Central memory CD8-positive, alpha-beta T cell (primary cell): ENCODE measurements at regions not wholly inside any gene's neighbourhood (a gene's known extent, or its start where the extent isn't known, plus 50 kb on each side); places are given as distances from the start of the nearest gene placed in this dataset.

ENCODE experiments used
- ATAC-seq: fragments of 150-1000 bp; cut with Tn5 transposase; replicated peaks from 2 replicates; pipeline ENCODE4 v1.10.0; 2022; ENCODE audit warnings: mild to moderate bottlenecking, moderate FRiP score, moderate number of reproducible peaks; ENCODE audit not compliant: poor library complexity, severe bottlenecking; ENCODE audit errors: extremely low read depth
- DNase-seq, 2 donors: peaks; one replicate each; pipeline ENCODE4 v3.0.0; 2021; ENCODE audit warnings: low spot score in 2 of 2
- H3K27ac Mint-ChIP-seq: one replicate; pipeline ENCODE4 v1.8.0; 2022; ENCODE audit warnings: low read depth, mild to moderate bottlenecking, moderate library complexity, mixed read lengths
- H3K27me3 Mint-ChIP-seq: one replicate; pipeline ENCODE4 v1.8.0; 2022; ENCODE audit warnings: mixed read lengths
- H3K36me3 Mint-ChIP-seq: one replicate; pipeline ENCODE4 v1.8.0; 2022; ENCODE audit warnings: mild to moderate bottlenecking, moderate library complexity, mixed read lengths; ENCODE audit not compliant: insufficient read depth
- H3K4me1 Mint-ChIP-seq: one replicate; pipeline ENCODE4 v1.8.0; 2022; ENCODE audit warnings: mixed read lengths
- H3K4me3 Mint-ChIP-seq: one replicate; pipeline ENCODE4 v1.8.0; 2022; ENCODE audit warnings: mild to moderate bottlenecking, moderate library complexity, mixed read lengths
- H3K9me3 Mint-ChIP-seq: one replicate; pipeline ENCODE4 v1.8.0; 2022; ENCODE audit warnings: mixed read lengths

- no peaks in the 10 kb centered on the region for H3K4me1 Mint-ChIP-seq
- H3K36me3 Mint-ChIP-seq: peaks cover 1% of the 10 kb centered on the region
- no peak for ATAC-seq
- H3K27me3 Mint-ChIP-seq: no peaks in the 10 kb centered on the region
- DNase-seq: no peak
- peaks cover 14% of the 10 kb centered on the region for H3K9me3 Mint-ChIP-seq
- no peak overlapping the region for H3K4me3 Mint-ChIP-seq
- H3K27ac Mint-ChIP-seq: no peak overlapping the region
Observed at GRCh38 chr16:74076568-74076967, 220.0 kb upstream of the PSMD7 start.

GRCh38 chr16:74075393-74075792 is 221.2 kb upstream of the PSMD7 start:
- DNase-seq (no peak), ATAC-seq (no peak)
- H3K4me3 Mint-ChIP-seq: no peak overlapping the region
- H3K36me3 Mint-ChIP-seq: peaks cover 1% of the 10 kb centered on the region
- H3K4me1 Mint-ChIP-seq: no peaks in the 10 kb centered on the region
- no peak overlapping the region for H3K27ac Mint-ChIP-seq
- peaks cover 14% of the 10 kb centered on the region for H3K9me3 Mint-ChIP-seq
- no peaks in the 10 kb centered on the region for H3K27me3 Mint-ChIP-seq

GRCh38 chr16:74073456-74073855 is 223.2 kb upstream of the PSMD7 start:
- DNase-seq: no peak
- no peaks in the 10 kb centered on the region for H3K27me3 Mint-ChIP-seq
- H3K4me3 Mint-ChIP-seq: no peak overlapping the region
- peaks cover 14% of the 10 kb centered on the region for H3K9me3 Mint-ChIP-seq
- ATAC-seq: no peak
- H3K27ac Mint-ChIP-seq: no peak overlapping the region
- H3K36me3 Mint-ChIP-seq: peaks cover 1% of the 10 kb centered on the region
- H3K4me1 Mint-ChIP-seq: no peaks in the 10 kb centered on the region

GRCh38 chr16:74071996-74072535 is 224.5 kb upstream of the PSMD7 start:
- Mint-ChIP-seq H3K4me1 (no peaks in the 10 kb centered on the region), H3K36me3 (peaks cover 1% of the 10 kb centered on the region), H3K4me3 (no peak overlapping the region), H3K9me3 (peaks cover 14% of the 10 kb centered on the region), H3K27ac (no peak overlapping the region), H3K27me3 (no peaks in the 10 kb centered on the region)
- ATAC-seq (no peak), DNase-seq (no peak)

- no peaks in the 10 kb centered on the region for H3K27me3 Mint-ChIP-seq
- no peaks in the 10 kb centered on the region for H3K36me3 Mint-ChIP-seq
- DNase-seq (no peak), ATAC-seq (no peak)
- peaks cover 4% of the 10 kb centered on the region for H3K9me3 Mint-ChIP-seq
- H3K4me1 Mint-ChIP-seq: no peaks in the 10 kb centered on the region
- no peak overlapping the region for H3K27ac Mint-ChIP-seq
- no peak overlapping the region for H3K4me3 Mint-ChIP-seq
Observed at GRCh38 chr16:74070237-74070636, 226.4 kb upstream of the PSMD7 start.

GRCh38 chr16:74064120-74064735 is 232.4 kb upstream of the PSMD7 start:
- Mint-ChIP-seq H3K9me3 (no peaks in the 10 kb centered on the region), H3K4me1 (no peaks in the 10 kb centered on the region), H3K27ac (no peak overlapping the region), H3K4me3 (no peak overlapping the region), H3K36me3 (peaks cover 1% of the 10 kb centered on the region), H3K27me3 (no peaks in the 10 kb centered on the region)
- DNase-seq: no peak
- ATAC-seq: no peak

GRCh38 chr16:74053826-74054225 is 242.8 kb upstream of the PSMD7 start:
- DNase-seq: no peak
- H3K4me3 Mint-ChIP-seq: no peak overlapping the region
- no peaks in the 10 kb centered on the region for H3K36me3 Mint-ChIP-seq

GRCh38 chr16:74053312-74053711 is 243.3 kb upstream of the PSMD7 start:
- peaks cover 15% of the 10 kb centered on the region for H3K9me3 Mint-ChIP-seq
- no peak overlapping the region for H3K4me3 Mint-ChIP-seq

More at GRCh38 chr16:74053826-74054225, 242.8 kb upstream of the PSMD7 start:
- Mint-ChIP-seq H3K4me1 (no peaks in the 10 kb centered on the region), H3K9me3 (peaks cover 18% of the 10 kb centered on the region), H3K27ac (no peak overlapping the region), H3K27me3 (no peaks in the 10 kb centered on the region)
- ATAC-seq: no peak

GRCh38 chr16:74052016-74052415 is 244.6 kb upstream of the PSMD7 start:
- H3K36me3 Mint-ChIP-seq: no peaks in the 10 kb centered on the region
- no peaks in the 10 kb centered on the region for H3K4me1 Mint-ChIP-seq
- peaks cover 15% of the 10 kb centered on the region for H3K9me3 Mint-ChIP-seq
- H3K27ac Mint-ChIP-seq: no peak overlapping the region
- no peak overlapping the region for H3K4me3 Mint-ChIP-seq
- H3K27me3 Mint-ChIP-seq: no peaks in the 10 kb centered on the region
- DNase-seq: no peak
- no peak for ATAC-seq

More at GRCh38 chr16:74053312-74053711, 243.3 kb upstream of the PSMD7 start:
- Mint-ChIP-seq H3K36me3 (no peaks in the 10 kb centered on the region), H3K27me3 (no peaks in the 10 kb centered on the region), H3K27ac (no peak overlapping the region), H3K4me1 (no peaks in the 10 kb centered on the region)
- ATAC-seq (no peak), DNase-seq (no peak)

- Mint-ChIP-seq H3K36me3 (no peaks in the 10 kb centered on the region), H3K4me3 (no peak overlapping the region)
- no peak for ATAC-seq
Observed at GRCh38 chr16:74049027-74049426, 247.6 kb upstream of the PSMD7 start.

GRCh38 chr16:74046524-74046923 is 250.1 kb upstream of the PSMD7 start:
- Mint-ChIP-seq H3K36me3 (no peaks in the 10 kb centered on the region), H3K4me1 (no peaks in the 10 kb centered on the region)

More at GRCh38 chr16:74049027-74049426, 247.6 kb upstream of the PSMD7 start:
- H3K27ac Mint-ChIP-seq: no peak overlapping the region
- DNase-seq: no peak
- peaks cover under 1% of the 10 kb centered on the region for H3K9me3 Mint-ChIP-seq
- H3K4me1 Mint-ChIP-seq: no peaks in the 10 kb centered on the region
- no peaks in the 10 kb centered on the region for H3K27me3 Mint-ChIP-seq

GRCh38 chr16:74045513-74045912 is 251.1 kb upstream of the PSMD7 start:
- no peak for DNase-seq
- Mint-ChIP-seq H3K27ac (no peak overlapping the region), H3K27me3 (no peaks in the 10 kb centered on the region), H3K4me3 (no peak overlapping the region), H3K36me3 (no peaks in the 10 kb centered on the region), H3K9me3 (no peaks in the 10 kb centered on the region), H3K4me1 (no peaks in the 10 kb centered on the region)
- no peak for ATAC-seq

More at GRCh38 chr16:74046524-74046923, 250.1 kb upstream of the PSMD7 start:
- no peak for ATAC-seq
- no peaks in the 10 kb centered on the region for H3K27me3 Mint-ChIP-seq
- H3K27ac Mint-ChIP-seq: no peak overlapping the region
- no peaks in the 10 kb centered on the region for H3K9me3 Mint-ChIP-seq
- no peak overlapping the region for H3K4me3 Mint-ChIP-seq
- no peak for DNase-seq

- Mint-ChIP-seq H3K27me3 (no peaks in the 10 kb centered on the region), H3K27ac (no peak overlapping the region)
Observed at GRCh38 chr16:74035816-74036215, 260.8 kb upstream of the PSMD7 start.

More at GRCh38 chr16:74035816-74036215, 260.8 kb upstream of the PSMD7 start:
- DNase-seq (no peak), ATAC-seq (no peak)
- Mint-ChIP-seq H3K4me3 (no peak overlapping the region), H3K36me3 (no peaks in the 10 kb centered on the region), H3K4me1 (no peaks in the 10 kb centered on the region), H3K9me3 (no peaks in the 10 kb centered on the region)
